Astrocyte (in vitro differentiated cells and primary cell): ENCODE measurements at regions not wholly inside any gene's neighbourhood (a gene's known extent, or its start where the extent isn't known, plus 50 kb on each side); places are given as distances from the start of the nearest gene placed in this dataset.

Experiments used
- DNase-seq: peaks from one replicate; pipeline ENCODE4 v3.0.0-alpha.2; 2010; ENCODE audit warnings: low read depth
- FAIRE-seq: peaks from 2 replicates; lab custom pipeline; 2011; peaks lifted over from hg19 to GRCh38; lab: Jason Lieb, UNC
- H2AFZ ChIP-seq: 2 replicates; pipeline ENCODE4 v1.6.0; 2012; ENCODE audit warnings: low read depth, low read length, inconsistent platforms
- H3K27ac ChIP-seq: 2 replicates; pipeline ENCODE4 v1.5.1; 2011; ENCODE audit warnings: low read depth, low read length, inconsistent platforms
- H3K27me3 ChIP-seq: 2 replicates; pipeline ENCODE4 v1.6.0; 2011; ENCODE audit warnings: low read length, inconsistent platforms; ENCODE audit not compliant: insufficient read depth
- H3K36me3 ChIP-seq: 2 replicates; pipeline ENCODE4 v1.5.1; 2011; ENCODE audit warnings: low read length, inconsistent platforms; ENCODE audit not compliant: insufficient read depth
- H3K4me1 ChIP-seq: 2 replicates; pipeline ENCODE4 v1.5.1; 2011; ENCODE audit warnings: low read length, inconsistent platforms; ENCODE audit not compliant: insufficient read depth
- H3K4me2 ChIP-seq: 2 replicates; pipeline ENCODE4 v1.6.0; 2012; ENCODE audit warnings: low read length, inconsistent platforms
- H3K4me3 ChIP-seq: 2 replicates; pipeline ENCODE4 v1.5.1; 2011; ENCODE audit warnings: low read depth, mild to moderate bottlenecking, low read length, inconsistent platforms; ENCODE audit not compliant: insufficient read depth
- H3K79me2 ChIP-seq: 2 replicates; pipeline ENCODE4 v1.6.0; 2012; ENCODE audit warnings: mild to moderate bottlenecking, low read length, inconsistent platforms; ENCODE audit not compliant: insufficient read depth
- H3K9ac ChIP-seq: 2 replicates; pipeline ENCODE4 v1.6.0; 2012; ENCODE audit warnings: mild to moderate bottlenecking, low read length, inconsistent platforms
- H3K9me3 ChIP-seq: 2 replicates; pipeline ENCODE4 v1.5.1; 2012; ENCODE audit warnings: low read depth, mild to moderate bottlenecking, low read length, inconsistent platforms; ENCODE audit not compliant: insufficient read depth
- H4K20me1 ChIP-seq: 2 replicates; pipeline ENCODE4 v1.6.0; 2012; ENCODE audit warnings: low read length, inconsistent platforms; ENCODE audit not compliant: insufficient read depth
- H3K27ac Mint-ChIP-seq: one replicate; pipeline ENCODE4 v1.8.0; 2021; ENCODE audit warnings: mild to moderate bottlenecking, mixed read lengths; ENCODE audit not compliant: unreplicated experiment
- H3K27me3 Mint-ChIP-seq: one replicate; pipeline ENCODE4 v1.8.0; 2021; ENCODE audit warnings: low read depth, mixed read lengths; ENCODE audit not compliant: unreplicated experiment
- H3K36me3 Mint-ChIP-seq: one replicate; pipeline ENCODE4 v1.8.0; 2021; ENCODE audit warnings: low read depth, mixed read lengths; ENCODE audit not compliant: unreplicated experiment
- H3K4me1 Mint-ChIP-seq: one replicate; pipeline ENCODE4 v1.8.0; 2021; ENCODE audit warnings: low read depth, mixed read lengths; ENCODE audit not compliant: unreplicated experiment
- H3K4me3 Mint-ChIP-seq: one replicate; pipeline ENCODE4 v1.8.0; 2021; ENCODE audit warnings: mild to moderate bottlenecking, moderate library complexity, mixed read lengths; ENCODE audit not compliant: unreplicated experiment
- H3K9me3 Mint-ChIP-seq: one replicate; pipeline ENCODE4 v1.8.0; 2021; ENCODE audit warnings: mild to moderate bottlenecking, mixed read lengths; ENCODE audit not compliant: unreplicated experiment
- EZH2 ChIP-seq: IDR thresholded peaks from 2 replicates; pipeline ENCODE4 v1.6.1; 2012; ENCODE audit warnings: mild to moderate bottlenecking, low read length, inconsistent platforms; ENCODE audit not compliant: insufficient read depth
- TF ChIP-seq, protein P1 (sequence below): IDR thresholded peaks from 2 replicates; pipeline ENCODE4 v1.5.1; 2011; ENCODE audit warnings: low read depth, mild to moderate bottlenecking, inconsistent platforms, low read length, moderate library complexity; ENCODE audit not compliant: insufficient read depth

DNA sequence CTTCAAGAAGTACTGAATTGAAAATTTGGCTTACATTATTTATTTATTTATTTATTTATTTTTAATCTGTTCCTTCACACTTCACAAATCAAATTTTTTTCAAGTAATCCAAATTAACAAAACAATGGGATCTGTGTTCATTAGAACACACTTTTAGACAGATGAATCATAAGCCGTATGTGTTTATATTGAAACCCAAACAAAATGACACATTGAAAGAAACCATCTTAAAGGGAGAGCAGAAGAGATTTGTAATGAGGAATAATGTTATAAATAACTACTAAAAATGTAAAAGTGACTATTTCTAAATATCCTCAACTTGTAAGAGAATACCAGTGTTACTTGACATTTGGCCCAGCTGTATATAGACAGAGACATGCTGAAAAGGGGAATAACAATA, 991.0 kb upstream of the CHAC2 start:
- no peak overlapping the region for H3K4me3 Mint-ChIP-seq
- Histone ChIP-seq H3K79me2 (no peaks in the 10 kb centered on the region), H2AFZ (no peak overlapping the region), H3K4me3 (no peak overlapping the region), H3K27me3 (no peaks in the 10 kb centered on the region), H3K27ac (no peak overlapping the region), H3K9ac (no peak overlapping the region), H3K4me2 (no peak overlapping the region), H3K36me3 (no peaks in the 10 kb centered on the region), H4K20me1 (no peaks in the 10 kb centered on the region), H3K9me3 (no peaks in the 10 kb centered on the region), H3K4me1 (no peaks in the 10 kb centered on the region)
- H3K36me3 Mint-ChIP-seq = no peaks in the 10 kb centered on the region
- no peaks in the 10 kb centered on the region for H3K27me3 Mint-ChIP-seq
- no peaks in the 10 kb centered on the region for H3K9me3 Mint-ChIP-seq
- H3K27ac Mint-ChIP-seq = no peak overlapping the region
- TF ChIP-seq, protein P1, sequence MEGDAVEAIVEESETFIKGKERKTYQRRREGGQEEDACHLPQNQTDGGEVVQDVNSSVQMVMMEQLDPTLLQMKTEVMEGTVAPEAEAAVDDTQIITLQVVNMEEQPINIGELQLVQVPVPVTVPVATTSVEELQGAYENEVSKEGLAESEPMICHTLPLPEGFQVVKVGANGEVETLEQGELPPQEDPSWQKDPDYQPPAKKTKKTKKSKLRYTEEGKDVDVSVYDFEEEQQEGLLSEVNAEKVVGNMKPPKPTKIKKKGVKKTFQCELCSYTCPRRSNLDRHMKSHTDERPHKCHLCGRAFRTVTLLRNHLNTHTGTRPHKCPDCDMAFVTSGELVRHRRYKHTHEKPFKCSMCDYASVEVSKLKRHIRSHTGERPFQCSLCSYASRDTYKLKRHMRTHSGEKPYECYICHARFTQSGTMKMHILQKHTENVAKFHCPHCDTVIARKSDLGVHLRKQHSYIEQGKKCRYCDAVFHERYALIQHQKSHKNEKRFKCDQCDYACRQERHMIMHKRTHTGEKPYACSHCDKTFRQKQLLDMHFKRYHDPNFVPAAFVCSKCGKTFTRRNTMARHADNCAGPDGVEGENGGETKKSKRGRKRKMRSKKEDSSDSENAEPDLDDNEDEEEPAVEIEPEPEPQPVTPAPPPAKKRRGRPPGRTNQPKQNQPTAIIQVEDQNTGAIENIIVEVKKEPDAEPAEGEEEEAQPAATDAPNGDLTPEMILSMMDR = no peak
- no peak for TF ChIP-seq EZH2
- no peaks in the 10 kb centered on the region for H3K4me1 Mint-ChIP-seq
- DNase-seq (no peak), FAIRE-seq (no peak)

DNA sequence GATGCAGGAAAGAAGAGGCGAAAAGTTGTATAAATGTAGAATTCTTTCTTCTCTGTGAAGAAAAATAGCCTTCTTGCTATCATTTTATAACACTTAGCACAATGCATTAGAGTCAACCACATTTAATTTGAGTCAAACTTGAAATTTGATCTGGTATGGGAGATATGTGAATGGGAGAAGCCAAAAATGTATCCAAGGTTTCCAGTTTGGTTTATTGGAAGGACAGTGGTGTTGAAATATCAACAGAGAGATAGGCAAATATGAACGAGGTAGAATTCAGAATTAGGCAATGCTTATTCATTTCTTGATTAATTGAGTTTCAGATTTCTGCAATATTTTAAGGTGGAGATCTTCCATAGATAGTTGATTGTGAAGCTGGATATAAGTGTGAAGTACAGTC, 991.9 kb upstream of the CHAC2 start:
- H3K27ac Mint-ChIP-seq = no peak overlapping the region
- H3K36me3 Mint-ChIP-seq = no peaks in the 10 kb centered on the region
- no peak overlapping the region for H3K4me3 ChIP-seq
- no peaks in the 10 kb centered on the region for H3K27me3 ChIP-seq
- H3K79me2 ChIP-seq = no peaks in the 10 kb centered on the region
- TF ChIP-seq EZH2 = no peak
- TF ChIP-seq, protein P1 = no peak
- no peaks in the 10 kb centered on the region for H3K4me1 Mint-ChIP-seq
- no peak overlapping the region for H3K27ac ChIP-seq
- H3K9me3 ChIP-seq = no peaks in the 10 kb centered on the region
- H3K36me3 ChIP-seq = no peaks in the 10 kb centered on the region
- FAIRE-seq (no peak), DNase-seq (peak; percentile 49)
- no peak overlapping the region for H2AFZ ChIP-seq
- peaks cover 4% of the 10 kb centered on the region for H3K9me3 Mint-ChIP-seq
- no peak overlapping the region for H3K4me3 Mint-ChIP-seq
- no peak overlapping the region for H3K4me2 ChIP-seq
- no peaks in the 10 kb centered on the region for H3K4me1 ChIP-seq
- H3K27me3 Mint-ChIP-seq = no peaks in the 10 kb centered on the region
- H3K9ac ChIP-seq = no peak overlapping the region
- no peaks in the 10 kb centered on the region for H4K20me1 ChIP-seq

DNA sequence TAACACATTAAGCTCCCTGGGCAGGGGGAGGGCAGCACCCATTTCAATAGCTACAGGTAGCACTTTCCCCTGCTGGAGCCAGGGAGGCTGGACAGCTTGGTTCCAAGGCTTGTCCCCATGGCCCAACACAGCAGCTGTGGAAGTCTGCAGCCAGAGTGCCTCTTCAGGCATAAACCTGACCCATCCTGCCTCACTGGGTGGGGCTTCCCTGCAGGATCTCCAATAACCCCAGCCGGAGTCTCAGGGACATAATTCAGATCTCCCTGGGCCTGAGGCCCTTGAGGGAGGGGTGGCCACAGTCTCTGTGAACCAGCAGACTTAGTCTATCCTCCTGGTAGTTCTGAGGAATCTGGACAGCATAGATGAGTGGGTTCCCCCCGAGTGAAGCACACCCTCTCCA, 1001.9 kb upstream of the CHAC2 start:
- Histone ChIP-seq H3K9ac (no peak overlapping the region), H3K79me2 (no peaks in the 10 kb centered on the region), H3K9me3 (no peaks in the 10 kb centered on the region), H3K36me3 (no peaks in the 10 kb centered on the region), H3K27ac (no peak overlapping the region), H3K4me3 (no peak overlapping the region), H4K20me1 (no peaks in the 10 kb centered on the region), H3K4me2 (no peak overlapping the region), H2AFZ (no peak overlapping the region), H3K4me1 (no peaks in the 10 kb centered on the region), H3K27me3 (no peaks in the 10 kb centered on the region)
- Mint-ChIP-seq H3K4me1 (no peaks in the 10 kb centered on the region), H3K27ac (no peak overlapping the region), H3K9me3 (peaks cover 7% of the 10 kb centered on the region), H3K27me3 (no peaks in the 10 kb centered on the region), H3K4me3 (no peak overlapping the region), H3K36me3 (no peaks in the 10 kb centered on the region)
- DNase-seq (no peak), FAIRE-seq (no peak)
- TF ChIP-seq, protein P1 = no peak
- TF ChIP-seq EZH2 = no peak
